ENCODE measurements at regions not wholly inside any gene's neighbourhood (a gene's known extent, or its start where the extent isn't known, plus 50 kb on each side); places are given as distances from the start of the nearest gene placed in this dataset.

GRCh38 chr14:84409435-84409834, 1120.5 kb upstream of the FLRT2 start:
- TF ChIP-seq, protein P1, sequence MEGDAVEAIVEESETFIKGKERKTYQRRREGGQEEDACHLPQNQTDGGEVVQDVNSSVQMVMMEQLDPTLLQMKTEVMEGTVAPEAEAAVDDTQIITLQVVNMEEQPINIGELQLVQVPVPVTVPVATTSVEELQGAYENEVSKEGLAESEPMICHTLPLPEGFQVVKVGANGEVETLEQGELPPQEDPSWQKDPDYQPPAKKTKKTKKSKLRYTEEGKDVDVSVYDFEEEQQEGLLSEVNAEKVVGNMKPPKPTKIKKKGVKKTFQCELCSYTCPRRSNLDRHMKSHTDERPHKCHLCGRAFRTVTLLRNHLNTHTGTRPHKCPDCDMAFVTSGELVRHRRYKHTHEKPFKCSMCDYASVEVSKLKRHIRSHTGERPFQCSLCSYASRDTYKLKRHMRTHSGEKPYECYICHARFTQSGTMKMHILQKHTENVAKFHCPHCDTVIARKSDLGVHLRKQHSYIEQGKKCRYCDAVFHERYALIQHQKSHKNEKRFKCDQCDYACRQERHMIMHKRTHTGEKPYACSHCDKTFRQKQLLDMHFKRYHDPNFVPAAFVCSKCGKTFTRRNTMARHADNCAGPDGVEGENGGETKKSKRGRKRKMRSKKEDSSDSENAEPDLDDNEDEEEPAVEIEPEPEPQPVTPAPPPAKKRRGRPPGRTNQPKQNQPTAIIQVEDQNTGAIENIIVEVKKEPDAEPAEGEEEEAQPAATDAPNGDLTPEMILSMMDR (IDR thresholded peaks at IDR 0.05): no peak
- TF ChIP-seq POLR2A (IDR thresholded peaks at IDR 0.05): no peak

Data from sigmoid colon (tissue), 3 donors.